A549 (cell line): ENCODE measurements at regions not wholly inside any gene's neighbourhood (a gene's known extent, or its start where the extent isn't known, plus 50 kb on each side); places are given as distances from the start of the nearest gene placed in this dataset.

ENCODE experiments used
- BCL3 ChIP-seq: fragments of >200 bp; sonication (Bioruptor Twin); formaldehyde crosslinking; IDR thresholded peaks from 3 replicates; pipeline ENCODE4 v1.6.1; 2016
- CTCF ChIP-seq: fragments of >200 bp; sonication (Bioruptor Twin); formaldehyde crosslinking; IDR thresholded peaks from 3 replicates; pipeline ENCODE4 v1.5.1; 2016
- E2F6 ChIP-seq: IDR thresholded peaks from 2 replicates; pipeline ENCODE4 v1.6.1; 2012; ENCODE audit warnings: low read depth, borderline replicate concordance
- GATA3 ChIP-seq: IDR thresholded peaks from 2 replicates; pipeline ENCODE4 v1.6.1; 2012; ENCODE audit warnings: borderline replicate concordance
- JUN ChIP-seq, 2 experiments: fragments of >200 bp; sonication (Bioruptor Twin); formaldehyde crosslinking; IDR thresholded peaks; 2 replicates in 1 of 2; 3 replicates in 1 of 2; pipeline ENCODE4 v1.6.1; 2016 to 2017
- NR3C1 ChIP-seq: fragments of >200 bp; sonication (Bioruptor Twin); formaldehyde crosslinking; IDR thresholded peaks from 3 replicates; pipeline ENCODE4 v1.6.1; 2017
- PBX3 ChIP-seq: IDR thresholded peaks from 2 replicates; pipeline ENCODE4 v1.6.1; 2012
- PHF8 ChIP-seq: fragments of 200-600 bp; sonication (generic); IDR thresholded peaks from 2 replicates; pipeline ENCODE4 v1.6.1; 2016; ENCODE audit warnings: low read depth, mild to moderate bottlenecking, antibody characterized with exemption, moderate library complexity, borderline replicate concordance
- RAD21 ChIP-seq, 2 experiments: fragments of >200 bp in 1 of 2; sonication (Bioruptor Twin) in 1 of 2; formaldehyde crosslinking in 1 of 2; IDR thresholded peaks in 1 of 2; conservative IDR thresholded peaks in 1 of 2; 2 replicates in 1 of 2; 3 replicates in 1 of 2; pipeline ENCODE4 v1.6.1; 2012 to 2018; ENCODE audit warnings: inconsistent platforms in 1 of 2
- REST ChIP-seq: fragments of 200-600 bp; sonication (generic); IDR thresholded peaks from 2 replicates; pipeline ENCODE4 v1.6.1; 2016; ENCODE audit warnings: antibody characterized with exemption, mild to moderate bottlenecking, moderate library complexity

GRCh38 chr7:108659867-108660266, 90.2 kb downstream of the DNAJB9 start:
- TF ChIP-seq GATA3 (no peak), NR3C1 (no peak), CTCF (no peak), PHF8 (no peak), BCL3 (no peak), PBX3 (no peak), REST (no peak), E2F6 (no peak), JUN (IDR thresholded peaks at IDR 0.05) (no peak), RAD21 (conservative IDR thresholded peaks at IDR 0.05 in 1 of 2, IDR thresholded peaks at IDR 0.05 in 1 of 2) (no peak)
